WTC11 (cell line): ENCODE measurements at regions not wholly inside any gene's neighbourhood (a gene's known extent, or its start where the extent isn't known, plus 50 kb on each side); places are given as distances from the start of the nearest gene placed in this dataset.

Source experiments
- ATAC-seq: fragments of 200-7000 bp; cut with Tn5 transposase; 2 replicates; pipeline ENCODE4 v1.10.0; 2021; ENCODE audit warnings: mild to moderate bottlenecking, moderate library complexity
- CTCF ChIA-PET: fragments of 300-600 bp; sonication (Branson Sonifier 250); formaldehyde crosslinking; loops from one replicate; lab custom pipeline; 2021; ENCODE audit warnings: antibody characterized with exemption; lab: Charles Lee
- POLR2A ChIA-PET: fragments of 350-600 bp; sonication (Branson Sonifier 250); formaldehyde crosslinking; loops from one replicate; lab custom pipeline; 2021; ENCODE audit warnings: antibody characterized with exemption; lab: Charles Lee
- DNase-seq: peaks from one replicate; pipeline ENCODE4 v3.0.0; 2021; ENCODE audit warnings: low spot score
- H3K27ac Mint-ChIP-seq: 2 replicates; pipeline ENCODE4 v1.8.0; 2021; ENCODE audit warnings: mixed read lengths
- H3K27me3 Mint-ChIP-seq: 2 replicates; pipeline ENCODE4 v1.8.0; 2021; ENCODE audit warnings: low read depth, mild to moderate bottlenecking, moderate library complexity, mixed read lengths
- H3K36me3 Mint-ChIP-seq: 2 replicates; pipeline ENCODE4 v1.8.0; 2021; ENCODE audit warnings: mixed read lengths
- H3K4me1 Mint-ChIP-seq: 2 replicates; pipeline ENCODE4 v1.8.0; 2022; ENCODE audit warnings: mixed read lengths
- H3K4me3 Mint-ChIP-seq: 2 replicates; pipeline ENCODE4 v1.8.0; 2021; ENCODE audit warnings: mild to moderate bottlenecking, moderate library complexity, mixed read lengths
- H3K9me3 Mint-ChIP-seq: 2 replicates; pipeline ENCODE4 v1.8.0; 2021; ENCODE audit warnings: mixed read lengths
- CBFB ChIP-seq: sonication (generic); formaldehyde crosslinking; IDR thresholded peaks from 2 replicates; pipeline ENCODE4 v1.8.1; 2022; ENCODE audit warnings: mild to moderate bottlenecking, low read depth, missing genetic modification reagents
- ELF4 ChIP-seq: sonication (generic); formaldehyde crosslinking; IDR thresholded peaks from 2 replicates; pipeline ENCODE4 v1.8.1; 2022; ENCODE audit warnings: low read depth, mild to moderate bottlenecking, moderate library complexity, missing genetic modification reagents
- EMX1 ChIP-seq: fragments of 250-450 bp; sonication (Bioruptor Pico); IDR thresholded peaks from 2 replicates; pipeline ENCODE4 v1.8.0; 2021; ENCODE audit warnings: mild to moderate bottlenecking
- GTF2I ChIP-seq: fragments of 250-450 bp; sonication (Bioruptor Pico); conservative IDR thresholded peaks from 2 replicates; pipeline ENCODE4 v1.4.0; 2021; ENCODE audit warnings: mild to moderate bottlenecking
- HMGA2 ChIP-seq: fragments of 250-450 bp; sonication (Bioruptor Pico); IDR thresholded peaks from 2 replicates; pipeline ENCODE4 v1.4.0; 2021; ENCODE audit warnings: mild to moderate bottlenecking, moderate library complexity
- NR3C1 ChIP-seq: sonication (generic); formaldehyde crosslinking; conservative IDR thresholded peaks from 2 replicates; pipeline ENCODE4 v1.8.1; 2023; ENCODE audit warnings: low read depth, mild to moderate bottlenecking, missing genetic modification reagents
- TCF7 ChIP-seq: sonication (generic); formaldehyde crosslinking; IDR thresholded peaks from 2 replicates; pipeline ENCODE4 v1.8.0; 2022; ENCODE audit warnings: mild to moderate bottlenecking, low read depth, missing genetic modification reagents, moderate library complexity
- TF ChIP-seq, protein P1 (sequence below): sonication (generic); formaldehyde crosslinking; IDR thresholded peaks from 2 replicates; pipeline ENCODE4 v1.8.0; 2022; ENCODE audit warnings: mild to moderate bottlenecking, missing genetic modification reagents
- TF ChIP-seq, protein P2 (sequence below): fragments of 250-450 bp; sonication (Bioruptor Pico); IDR thresholded peaks from 2 replicates; pipeline ENCODE4 v2.1.2; 2022; ENCODE audit warnings: mild to moderate bottlenecking, moderate library complexity
- TF ChIP-seq, protein P3 (sequence below): sonication (generic); formaldehyde crosslinking; IDR thresholded peaks from 2 replicates; pipeline ENCODE4 v1.8.0; 2022; ENCODE audit warnings: mild to moderate bottlenecking, missing genetic modification reagents
- TF ChIP-seq, protein P4 (sequence below): sonication (generic); formaldehyde crosslinking; IDR thresholded peaks from 2 replicates; pipeline ENCODE4 v1.8.1; 2023; ENCODE audit warnings: mild to moderate bottlenecking, missing genetic modification reagents, moderate library complexity
- TF ChIP-seq, protein P5 (sequence below): sonication (generic); formaldehyde crosslinking; IDR thresholded peaks from 2 replicates; pipeline ENCODE4 v1.8.0; 2022; ENCODE audit warnings: missing genetic modification reagents
- TF ChIP-seq, protein P6 (sequence below): fragments of 250-450 bp; sonication (Bioruptor Pico); conservative IDR thresholded peaks from 2 replicates; pipeline ENCODE4 v1.9.0; 2021; ENCODE audit warnings: mild to moderate bottlenecking
- TF ChIP-seq, protein P7 (sequence below): sonication (generic); formaldehyde crosslinking; IDR thresholded peaks from 2 replicates; pipeline ENCODE4 v1.8.0; 2022; ENCODE audit warnings: mild to moderate bottlenecking, missing genetic modification reagents
- TF ChIP-seq, protein P8 (sequence below): fragments of 250-450 bp; sonication (Bioruptor Pico); IDR thresholded peaks from 2 replicates; pipeline ENCODE4 v1.9.0; 2021; ENCODE audit warnings: mild to moderate bottlenecking

DNA sequence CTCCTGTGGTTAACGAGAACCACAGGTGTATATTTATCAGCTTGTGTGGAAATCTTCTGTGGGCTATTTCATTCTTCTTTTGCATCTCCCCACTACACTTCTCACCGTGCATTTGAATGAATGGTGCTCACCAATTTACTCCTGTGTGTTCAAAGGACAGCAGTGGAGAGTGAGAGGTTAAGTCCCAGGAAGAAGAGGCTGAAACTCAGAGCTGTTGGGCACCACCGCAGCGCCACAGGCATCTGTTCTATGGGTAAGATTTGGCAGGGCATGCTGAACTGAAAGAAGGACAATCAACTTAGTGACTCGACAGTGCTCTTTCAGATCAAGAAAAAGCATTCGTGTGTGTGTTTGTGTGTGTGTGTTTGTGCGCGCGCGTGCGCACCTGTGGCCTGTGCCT lies 297.9 kb upstream of the SIX2 start (continued):
- TF ChIP-seq, protein P1, sequence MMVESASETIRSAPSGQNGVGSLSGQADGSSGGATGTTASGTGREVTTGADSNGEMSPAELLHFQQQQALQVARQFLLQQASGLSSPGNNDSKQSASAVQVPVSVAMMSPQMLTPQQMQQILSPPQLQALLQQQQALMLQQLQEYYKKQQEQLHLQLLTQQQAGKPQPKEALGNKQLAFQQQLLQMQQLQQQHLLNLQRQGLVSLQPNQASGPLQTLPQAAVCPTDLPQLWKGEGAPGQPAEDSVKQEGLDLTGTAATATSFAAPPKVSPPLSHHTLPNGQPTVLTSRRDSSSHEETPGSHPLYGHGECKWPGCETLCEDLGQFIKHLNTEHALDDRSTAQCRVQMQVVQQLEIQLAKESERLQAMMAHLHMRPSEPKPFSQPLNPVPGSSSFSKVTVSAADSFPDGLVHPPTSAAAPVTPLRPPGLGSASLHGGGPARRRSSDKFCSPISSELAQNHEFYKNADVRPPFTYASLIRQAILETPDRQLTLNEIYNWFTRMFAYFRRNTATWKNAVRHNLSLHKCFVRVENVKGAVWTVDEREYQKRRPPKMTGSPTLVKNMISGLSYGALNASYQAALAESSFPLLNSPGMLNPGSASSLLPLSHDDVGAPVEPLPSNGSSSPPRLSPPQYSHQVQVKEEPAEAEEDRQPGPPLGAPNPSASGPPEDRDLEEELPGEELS (CRISPR knock-in tag), result no peak
- TF ChIP-seq GTF2I (CRISPR knock-in tag) (no peak), EMX1 (CRISPR knock-in tag) (no peak)
- TF ChIP-seq, protein P2, sequence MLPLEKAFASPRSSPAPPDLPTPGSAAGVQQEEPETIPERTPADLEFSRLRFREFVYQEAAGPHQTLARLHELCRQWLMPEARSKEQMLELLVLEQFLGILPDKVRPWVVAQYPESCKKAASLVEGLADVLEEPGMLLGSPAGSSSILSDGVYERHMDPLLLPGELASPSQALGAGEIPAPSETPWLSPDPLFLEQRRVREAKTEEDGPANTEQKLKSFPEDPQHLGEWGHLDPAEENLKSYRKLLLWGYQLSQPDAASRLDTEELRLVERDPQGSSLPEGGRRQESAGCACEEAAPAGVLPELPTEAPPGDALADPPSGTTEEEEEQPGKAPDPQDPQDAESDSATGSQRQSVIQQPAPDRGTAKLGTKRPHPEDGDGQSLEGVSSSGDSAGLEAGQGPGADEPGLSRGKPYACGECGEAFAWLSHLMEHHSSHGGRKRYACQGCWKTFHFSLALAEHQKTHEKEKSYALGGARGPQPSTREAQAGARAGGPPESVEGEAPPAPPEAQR (CRISPR knock-in tag), result no peak
- TF ChIP-seq, protein P3, sequence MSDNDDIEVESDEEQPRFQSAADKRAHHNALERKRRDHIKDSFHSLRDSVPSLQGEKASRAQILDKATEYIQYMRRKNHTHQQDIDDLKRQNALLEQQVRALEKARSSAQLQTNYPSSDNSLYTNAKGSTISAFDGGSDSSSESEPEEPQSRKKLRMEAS (CRISPR knock-in tag), result no peak
- TF ChIP-seq, protein P4, sequence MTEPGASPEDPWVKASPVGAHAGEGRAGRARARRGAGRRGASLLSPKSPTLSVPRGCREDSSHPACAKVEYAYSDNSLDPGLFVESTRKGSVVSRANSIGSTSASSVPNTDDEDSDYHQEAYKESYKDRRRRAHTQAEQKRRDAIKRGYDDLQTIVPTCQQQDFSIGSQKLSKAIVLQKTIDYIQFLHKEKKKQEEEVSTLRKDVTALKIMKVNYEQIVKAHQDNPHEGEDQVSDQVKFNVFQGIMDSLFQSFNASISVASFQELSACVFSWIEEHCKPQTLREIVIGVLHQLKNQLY (CRISPR knock-in tag), result no peak

DNA sequence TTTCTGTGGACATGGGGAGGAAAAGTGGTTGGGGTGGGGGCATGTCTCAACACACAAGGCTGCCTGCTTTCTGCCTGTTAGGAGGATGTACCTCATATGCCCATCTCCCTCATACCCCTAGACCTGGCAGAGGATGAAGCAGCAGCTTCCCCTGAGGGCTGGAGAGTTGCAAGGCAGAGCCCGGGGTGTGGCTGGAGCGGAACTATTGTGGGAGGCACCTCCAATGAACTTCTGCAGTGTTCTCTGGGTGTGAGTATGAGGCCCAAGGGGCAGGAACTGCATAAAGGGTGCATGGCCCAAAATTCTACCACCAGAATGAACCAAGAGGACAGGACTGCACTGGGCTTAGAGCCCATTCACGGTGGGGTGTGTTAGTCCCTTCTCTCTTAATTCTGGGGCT lies 296.3 kb upstream of the SIX2 start:
- no peak for ATAC-seq
- ChIA-PET CTCF (no interaction called here), POLR2A (no interaction called here)
- Mint-ChIP-seq H3K27me3 (peaks cover 2% of the 10 kb centered on the region; the same call in 1 of the 2 replicates), H3K27ac (no peak overlapping the region), H3K36me3 (no peaks in the 10 kb centered on the region), H3K9me3 (peaks cover 8% of the 10 kb centered on the region), H3K4me1 (peaks cover 10% of the 10 kb centered on the region), H3K4me3 (no peak overlapping the region)
- TF ChIP-seq CBFB, result no peak
- TF ChIP-seq, protein P5, sequence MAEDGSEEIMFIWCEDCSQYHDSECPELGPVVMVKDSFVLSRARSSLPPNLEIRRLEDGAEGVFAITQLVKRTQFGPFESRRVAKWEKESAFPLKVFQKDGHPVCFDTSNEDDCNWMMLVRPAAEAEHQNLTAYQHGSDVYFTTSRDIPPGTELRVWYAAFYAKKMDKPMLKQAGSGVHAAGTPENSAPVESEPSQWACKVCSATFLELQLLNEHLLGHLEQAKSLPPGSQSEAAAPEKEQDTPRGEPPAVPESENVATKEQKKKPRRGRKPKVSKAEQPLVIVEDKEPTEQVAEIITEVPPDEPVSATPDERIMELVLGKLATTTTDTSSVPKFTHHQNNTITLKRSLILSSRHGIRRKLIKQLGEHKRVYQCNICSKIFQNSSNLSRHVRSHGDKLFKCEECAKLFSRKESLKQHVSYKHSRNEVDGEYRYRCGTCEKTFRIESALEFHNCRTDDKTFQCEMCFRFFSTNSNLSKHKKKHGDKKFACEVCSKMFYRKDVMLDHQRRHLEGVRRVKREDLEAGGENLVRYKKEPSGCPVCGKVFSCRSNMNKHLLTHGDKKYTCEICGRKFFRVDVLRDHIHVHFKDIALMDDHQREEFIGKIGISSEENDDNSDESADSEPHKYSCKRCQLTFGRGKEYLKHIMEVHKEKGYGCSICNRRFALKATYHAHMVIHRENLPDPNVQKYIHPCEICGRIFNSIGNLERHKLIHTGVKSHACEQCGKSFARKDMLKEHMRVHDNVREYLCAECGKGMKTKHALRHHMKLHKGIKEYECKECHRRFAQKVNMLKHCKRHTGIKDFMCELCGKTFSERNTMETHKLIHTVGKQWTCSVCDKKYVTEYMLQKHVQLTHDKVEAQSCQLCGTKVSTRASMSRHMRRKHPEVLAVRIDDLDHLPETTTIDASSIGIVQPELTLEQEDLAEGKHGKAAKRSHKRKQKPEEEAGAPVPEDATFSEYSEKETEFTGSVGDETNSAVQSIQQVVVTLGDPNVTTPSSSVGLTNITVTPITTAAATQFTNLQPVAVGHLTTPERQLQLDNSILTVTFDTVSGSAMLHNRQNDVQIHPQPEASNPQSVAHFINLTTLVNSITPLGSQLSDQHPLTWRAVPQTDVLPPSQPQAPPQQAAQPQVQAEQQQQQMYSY, result no peak
- TF ChIP-seq NR3C1 (CRISPR knock-in tag), result no peak
- TF ChIP-seq, protein P6, sequence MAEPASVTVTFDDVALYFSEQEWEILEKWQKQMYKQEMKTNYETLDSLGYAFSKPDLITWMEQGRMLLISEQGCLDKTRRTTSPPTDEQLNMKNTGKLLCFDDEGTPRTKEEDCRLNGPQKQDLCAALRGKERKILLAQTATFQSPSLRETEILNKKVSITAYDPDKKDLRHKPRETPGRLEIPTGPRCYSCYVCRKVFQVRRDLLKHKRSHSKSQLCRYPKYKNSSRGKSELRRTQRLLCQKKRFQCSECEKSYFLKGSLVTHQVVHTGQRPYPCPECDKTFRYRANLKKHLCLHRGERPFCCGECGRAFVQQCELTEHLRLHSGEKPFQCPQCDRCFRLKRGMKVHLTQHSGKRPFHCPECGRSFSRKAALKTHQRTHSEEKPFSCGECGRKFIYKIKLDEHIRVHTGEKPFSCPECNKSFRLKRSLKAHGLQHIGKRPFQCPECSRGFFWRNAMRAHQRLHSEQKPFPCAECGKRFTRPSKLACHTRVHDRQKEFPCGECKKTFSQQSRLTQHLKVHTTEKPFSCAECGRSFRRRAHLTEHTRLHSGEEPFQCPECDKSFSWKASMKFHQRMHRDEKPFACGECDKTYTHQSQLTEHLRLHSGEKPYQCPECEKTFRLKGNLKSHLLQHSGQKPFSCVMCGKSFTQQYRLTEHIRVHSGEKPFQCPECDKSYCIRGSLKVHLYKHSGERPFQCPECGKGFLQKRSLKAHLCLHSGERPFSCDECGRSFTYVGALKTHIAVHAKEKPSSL (CRISPR knock-in tag), result no peak
- TF ChIP-seq ELF4 (CRISPR knock-in tag), result no peak
- TF ChIP-seq TCF7 (CRISPR knock-in tag), result no peak
- TF ChIP-seq, protein P7, sequence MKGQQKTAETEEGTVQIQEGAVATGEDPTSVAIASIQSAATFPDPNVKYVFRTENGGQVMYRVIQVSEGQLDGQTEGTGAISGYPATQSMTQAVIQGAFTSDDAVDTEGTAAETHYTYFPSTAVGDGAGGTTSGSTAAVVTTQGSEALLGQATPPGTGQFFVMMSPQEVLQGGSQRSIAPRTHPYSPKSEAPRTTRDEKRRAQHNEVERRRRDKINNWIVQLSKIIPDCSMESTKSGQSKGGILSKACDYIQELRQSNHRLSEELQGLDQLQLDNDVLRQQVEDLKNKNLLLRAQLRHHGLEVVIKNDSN (CRISPR knock-in tag), result no peak
- no peak for TF ChIP-seq HMGA2 (CRISPR knock-in tag)
- TF ChIP-seq, protein P8, sequence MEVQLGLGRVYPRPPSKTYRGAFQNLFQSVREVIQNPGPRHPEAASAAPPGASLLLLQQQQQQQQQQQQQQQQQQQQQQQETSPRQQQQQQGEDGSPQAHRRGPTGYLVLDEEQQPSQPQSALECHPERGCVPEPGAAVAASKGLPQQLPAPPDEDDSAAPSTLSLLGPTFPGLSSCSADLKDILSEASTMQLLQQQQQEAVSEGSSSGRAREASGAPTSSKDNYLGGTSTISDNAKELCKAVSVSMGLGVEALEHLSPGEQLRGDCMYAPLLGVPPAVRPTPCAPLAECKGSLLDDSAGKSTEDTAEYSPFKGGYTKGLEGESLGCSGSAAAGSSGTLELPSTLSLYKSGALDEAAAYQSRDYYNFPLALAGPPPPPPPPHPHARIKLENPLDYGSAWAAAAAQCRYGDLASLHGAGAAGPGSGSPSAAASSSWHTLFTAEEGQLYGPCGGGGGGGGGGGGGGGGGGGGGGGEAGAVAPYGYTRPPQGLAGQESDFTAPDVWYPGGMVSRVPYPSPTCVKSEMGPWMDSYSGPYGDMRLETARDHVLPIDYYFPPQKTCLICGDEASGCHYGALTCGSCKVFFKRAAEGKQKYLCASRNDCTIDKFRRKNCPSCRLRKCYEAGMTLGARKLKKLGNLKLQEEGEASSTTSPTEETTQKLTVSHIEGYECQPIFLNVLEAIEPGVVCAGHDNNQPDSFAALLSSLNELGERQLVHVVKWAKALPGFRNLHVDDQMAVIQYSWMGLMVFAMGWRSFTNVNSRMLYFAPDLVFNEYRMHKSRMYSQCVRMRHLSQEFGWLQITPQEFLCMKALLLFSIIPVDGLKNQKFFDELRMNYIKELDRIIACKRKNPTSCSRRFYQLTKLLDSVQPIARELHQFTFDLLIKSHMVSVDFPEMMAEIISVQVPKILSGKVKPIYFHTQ (CRISPR knock-in tag), result no peak
- no peak for DNase-seq
